Suprapubic skin (tissue), 3 donors: ENCODE measurements at regions not wholly inside any gene's neighbourhood (a gene's known extent, or its start where the extent isn't known, plus 50 kb on each side); places are given as distances from the start of the nearest gene placed in this dataset.

Experiments used
- CTCF ChIP-seq, 2 donors: fragments of 200-600 bp in 1 of 2; fragments of 450-650 bp in 1 of 2; sonication (generic) in 1 of 2; IDR thresholded peaks; one replicate each; pipeline ENCODE4 v1.5.1; 2016 to 2019; ENCODE audit warnings: antibody characterized with exemption in 2 of 2, mild to moderate bottlenecking in 1 of 2, moderate library complexity in 1 of 2
- EP300 ChIP-seq: sonication (generic); formaldehyde crosslinking; IDR thresholded peaks from one replicate; pipeline ENCODE4 v1.6.1; 2017; ENCODE audit warnings: antibody characterized with exemption
- POLR2A ChIP-seq, 2 donors: fragments of 450-650 bp; IDR thresholded peaks; one replicate each; pipeline ENCODE4 v1.6.1; 2017; ENCODE audit warnings: antibody characterized with exemption in 2 of 2, mild to moderate bottlenecking in 2 of 2, moderate library complexity in 2 of 2

DNA sequence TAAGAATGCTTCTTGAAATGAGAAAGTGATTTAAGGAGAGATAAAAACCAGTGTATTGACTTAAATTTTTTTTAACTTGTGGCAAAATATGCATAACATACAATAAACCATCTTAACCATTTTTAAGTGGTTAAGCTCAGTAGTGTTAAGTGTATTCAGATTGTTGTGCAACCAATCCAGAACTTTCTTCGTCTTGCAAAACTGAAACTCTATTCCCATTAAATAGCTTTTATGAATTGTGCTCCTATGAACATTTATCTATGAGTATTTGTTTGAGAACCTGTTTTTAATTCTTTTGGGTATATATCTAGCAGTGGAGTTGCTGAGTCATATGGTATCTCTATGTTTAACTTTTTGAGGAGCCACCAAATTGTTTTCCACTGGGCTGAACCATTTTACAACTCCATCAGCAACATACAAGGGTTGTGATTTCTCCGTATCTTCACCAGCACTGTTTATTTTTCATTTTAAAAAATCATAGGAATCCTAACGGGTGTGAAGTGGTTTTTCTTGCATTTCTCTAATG, 76.6 kb upstream of the ACTBL2 start:
- TF ChIP-seq CTCF (IDR thresholded peaks at IDR 0.05) (no peak), POLR2A (IDR thresholded peaks at IDR 0.05) (no peak), EP300 (no peak)
